Adrenal gland (tissue), 9 donors: ENCODE measurements at regions not wholly inside any gene's neighbourhood (a gene's known extent, or its start where the extent isn't known, plus 50 kb on each side); places are given as distances from the start of the nearest gene placed in this dataset.

Experiments
- DNase-seq, 7 donors: peaks; one replicate each; pipeline ENCODE4 v3.0.0-alpha.2; 2019 to 2020
- H3K27ac ChIP-seq, 5 donors: fragments of 200-600 bp; sonication (generic) in 4 of 5; 1 replicate in 3 of 5; 2 replicates in 2 of 5; pipeline versions ENCODE4 v1.5.1 to v1.8.0; 2016 to 2020; ENCODE audit warnings: mild to moderate bottlenecking in 1 of 5
- H3K27me3 ChIP-seq: fragments of 200-600 bp; 2 replicates; pipeline ENCODE4 v1.8.0; 2021
- H3K36me3 ChIP-seq, 2 donors: fragments of 200-600 bp; replicated peaks in 1 of 2; 1 replicate in 1 of 2; 2 replicates in 1 of 2; pipeline versions ENCODE4 v1.5.1 to v1.8.0; 2018 to 2022
- H3K4me1 ChIP-seq, 2 donors: fragments of 200-600 bp; replicated peaks in 1 of 2; 1 replicate in 1 of 2; 2 replicates in 1 of 2; pipeline versions ENCODE4 v1.5.1 to v1.8.0; 2018 to 2021
- H3K4me3 ChIP-seq, 4 donors: fragments of 200-600 bp; sonication (generic) in 3 of 4; one replicate each; pipeline ENCODE4 v1.5.1; 2016 to 2018
- H3K9me3 ChIP-seq, 3 donors: fragments of 200-600 bp; sonication (generic) in 1 of 3; replicated peaks in 1 of 3; 1 replicate in 2 of 3; 2 replicates in 1 of 3; pipeline versions ENCODE4 v1.5.1 to v1.8.0; 2016 to 2021
- POLR2A ChIP-seq, 2 donors: fragments of 450-650 bp; IDR thresholded peaks; one replicate each; pipeline ENCODE4 v1.6.1; 2017; ENCODE audit warnings: antibody characterized with exemption in 2 of 2, mild to moderate bottlenecking in 2 of 2, moderate library complexity in 1 of 2
- WGBS, 4 donors: extraction: QIAGEN DNeasy Blood & Tissue Kit in 2 of 4; methylation state at CpG; one replicate each; pipeline versions ENCODE4 v1.1.5 to v1.1.7; 2013 to 2017; 5-methylcytosine and 5-hydroxymethylcytosine counted together
- intact Hi-C, 2 donors: fragments of 100-400 bp; cut with DNase I; formaldehyde crosslinking; loops; one replicate each; pipeline versions ENCODE4 v1.14.1 to v1.15.0; 2022 to 2023
- TF ChIP-seq, protein P1 (sequence below), 6 experiments: fragments of 450-650 bp in 4 of 6; fragments of 200-600 bp in 2 of 6; sonication (generic) in 1 of 6; IDR thresholded peaks; 1 replicate in 5 of 6; 2 replicates in 1 of 6; pipeline versions ENCODE4 v1.5.1 to v1.8.0; 2016 to 2021; ENCODE audit warnings: antibody characterized with exemption in 6 of 6, mild to moderate bottlenecking in 2 of 6, moderate library complexity in 1 of 6
- donor health status: healthy with polysubstance abuse.
- donor health status: Bipolar disorder and iron deficiency.
- donor health status: DM: yes; HTN: yes; CAD: no.
- donor health status: DM: no; HTN: no; CAD: no.
- donor health status: DM: no; HTN: no; CAD: no.

DNA sequence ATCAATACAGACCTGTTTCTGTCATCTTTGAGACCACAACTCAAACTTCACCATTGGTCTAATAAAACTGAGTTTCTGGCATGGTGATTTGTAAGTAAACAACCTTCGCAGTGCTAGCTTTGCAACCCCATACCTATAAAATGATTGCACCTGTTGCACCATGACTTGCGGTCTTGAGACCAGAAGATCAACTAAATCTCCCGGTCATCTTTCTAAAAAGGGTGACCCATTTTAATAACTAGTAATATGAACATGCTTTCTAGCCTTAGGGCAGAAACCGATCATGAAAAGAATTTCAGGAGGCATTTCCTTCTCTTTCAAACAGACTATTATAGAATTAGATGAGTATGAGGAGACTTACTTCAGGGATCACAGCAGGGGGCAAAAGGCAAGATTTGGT lies 151.9 kb upstream of the ZNF385D start:
- intact Hi-C loops, result no loop called here
- no peaks in the 10 kb centered on the region for H3K9me3 ChIP-seq
- no peaks in the 10 kb centered on the region for H3K4me1 ChIP-seq
- H3K4me3 ChIP-seq, result no peak overlapping the region
- H3K27ac ChIP-seq, result no peak overlapping the region
- 92 to 98% (median 95%) methylated on average over 4 of the region's 4 CpGs for WGBS, 4 donors
- no peak for TF ChIP-seq POLR2A (IDR thresholded peaks at IDR 0.05)
- TF ChIP-seq, protein P1, sequence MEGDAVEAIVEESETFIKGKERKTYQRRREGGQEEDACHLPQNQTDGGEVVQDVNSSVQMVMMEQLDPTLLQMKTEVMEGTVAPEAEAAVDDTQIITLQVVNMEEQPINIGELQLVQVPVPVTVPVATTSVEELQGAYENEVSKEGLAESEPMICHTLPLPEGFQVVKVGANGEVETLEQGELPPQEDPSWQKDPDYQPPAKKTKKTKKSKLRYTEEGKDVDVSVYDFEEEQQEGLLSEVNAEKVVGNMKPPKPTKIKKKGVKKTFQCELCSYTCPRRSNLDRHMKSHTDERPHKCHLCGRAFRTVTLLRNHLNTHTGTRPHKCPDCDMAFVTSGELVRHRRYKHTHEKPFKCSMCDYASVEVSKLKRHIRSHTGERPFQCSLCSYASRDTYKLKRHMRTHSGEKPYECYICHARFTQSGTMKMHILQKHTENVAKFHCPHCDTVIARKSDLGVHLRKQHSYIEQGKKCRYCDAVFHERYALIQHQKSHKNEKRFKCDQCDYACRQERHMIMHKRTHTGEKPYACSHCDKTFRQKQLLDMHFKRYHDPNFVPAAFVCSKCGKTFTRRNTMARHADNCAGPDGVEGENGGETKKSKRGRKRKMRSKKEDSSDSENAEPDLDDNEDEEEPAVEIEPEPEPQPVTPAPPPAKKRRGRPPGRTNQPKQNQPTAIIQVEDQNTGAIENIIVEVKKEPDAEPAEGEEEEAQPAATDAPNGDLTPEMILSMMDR (IDR thresholded peaks at IDR 0.05), result no peak
- no peak for DNase-seq
- H3K27me3 ChIP-seq, result no peaks in the 10 kb centered on the region
- H3K36me3 ChIP-seq, result no peaks in the 10 kb centered on the region

DNA sequence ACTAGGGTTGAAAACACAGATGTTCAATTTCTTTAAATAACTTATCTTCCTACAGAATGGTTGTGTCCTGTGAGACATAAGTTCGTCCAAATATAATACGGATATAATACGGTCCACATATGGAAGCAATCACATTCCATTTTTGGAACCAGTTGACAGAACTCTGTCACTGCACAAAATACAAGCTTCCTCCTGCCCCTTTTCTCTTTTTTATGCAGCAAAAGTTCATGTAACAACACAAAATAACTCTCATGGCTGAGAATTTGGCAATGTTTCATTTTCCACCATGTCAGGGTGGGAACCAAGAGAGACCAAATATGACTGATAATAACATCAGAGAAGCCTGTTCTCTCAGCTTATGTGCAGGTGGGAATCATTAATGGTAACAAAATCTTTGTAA lies 158.1 kb upstream of the ZNF385D start:
- TF ChIP-seq POLR2A (IDR thresholded peaks at IDR 0.05), result no peak
- DNase-seq, result no peak
- Histone ChIP-seq H3K4me1 (no peaks in the 10 kb centered on the region), H3K27ac (no peak overlapping the region), H3K4me3 (no peak overlapping the region), H3K9me3 (peaks cover 0 to 4% (median 0%) of the 10 kb centered on the region in 3 donors), H3K27me3 (no peaks in the 10 kb centered on the region), H3K36me3 (no peaks in the 10 kb centered on the region)
- intact Hi-C loops, result no loop called here
- 49 to 80% (median 73%) methylated on average over 3 of the region's 3 CpGs for WGBS, 4 donors

DNA sequence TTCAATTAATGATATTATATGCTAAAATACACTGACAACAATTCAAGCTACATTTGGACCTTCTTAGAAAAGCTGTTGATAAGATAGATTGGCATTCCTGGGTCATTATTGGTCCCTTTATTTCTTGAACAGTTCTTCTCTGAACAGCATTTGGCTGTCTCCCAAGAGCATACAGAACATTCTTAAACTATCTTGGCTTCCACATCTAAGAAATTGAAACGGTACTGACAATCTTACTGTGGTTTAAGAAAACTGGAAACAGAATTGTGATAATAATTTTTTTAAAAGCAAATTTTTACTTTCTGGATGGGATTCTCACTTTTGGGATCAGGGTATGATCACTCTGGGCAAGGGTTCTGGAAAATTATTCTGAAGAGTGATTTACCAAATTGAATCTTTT lies 161.7 kb upstream of the ZNF385D start:
- no peak for DNase-seq
- H3K36me3 ChIP-seq, result no peaks in the 10 kb centered on the region
- H3K9me3 ChIP-seq, result peaks cover 0 to 4% (median 0%) of the 10 kb centered on the region in 3 donors
- no peak overlapping the region for H3K27ac ChIP-seq
- intact Hi-C loops, result no loop called here
- 5 to 16% (median 6%) methylated on average over 1 of the region's 1 CpG for WGBS, 4 donors
- H3K4me3 ChIP-seq, result no peak overlapping the region
- TF ChIP-seq POLR2A (IDR thresholded peaks at IDR 0.05), result no peak
- TF ChIP-seq, protein P1 (IDR thresholded peaks at IDR 0.05), result no peak
- no peaks in the 10 kb centered on the region for H3K27me3 ChIP-seq
- H3K4me1 ChIP-seq, result no peaks in the 10 kb centered on the region

DNA sequence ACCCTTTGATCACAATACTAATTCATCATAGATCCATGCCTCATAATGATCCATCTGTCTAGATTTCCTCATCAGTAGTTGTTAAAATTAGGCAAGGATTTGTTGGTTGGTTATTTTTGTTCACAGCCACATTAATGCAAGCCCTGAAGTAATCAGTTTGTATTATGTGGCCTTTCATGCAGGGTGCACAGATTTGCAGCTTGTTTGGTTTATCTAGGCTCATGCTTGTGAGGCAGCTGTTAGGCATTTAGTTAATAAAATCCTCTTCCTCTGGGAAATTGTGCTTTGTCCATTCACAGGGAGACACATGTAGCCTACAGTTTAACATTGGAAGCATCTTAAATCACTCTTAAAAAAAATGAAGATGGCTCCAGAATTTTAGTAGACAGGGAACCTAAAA lies 162.8 kb upstream of the ZNF385D start:
- peaks cover 0 to 4% (median 0%) of the 10 kb centered on the region in 3 donors for H3K9me3 ChIP-seq
- intact Hi-C loops, result no loop called here
- H3K27ac ChIP-seq, result no peak overlapping the region
- TF ChIP-seq POLR2A (IDR thresholded peaks at IDR 0.05), result no peak
- TF ChIP-seq, protein P1 (IDR thresholded peaks at IDR 0.05), result no peak
- H3K4me1 ChIP-seq, result peaks cover 0 to 8% of the 10 kb centered on the region in 2 donors
- H3K27me3 ChIP-seq, result no peaks in the 10 kb centered on the region
- H3K4me3 ChIP-seq, result no peak overlapping the region
- H3K36me3 ChIP-seq, result no peaks in the 10 kb centered on the region
- DNase-seq, result no peak

DNA sequence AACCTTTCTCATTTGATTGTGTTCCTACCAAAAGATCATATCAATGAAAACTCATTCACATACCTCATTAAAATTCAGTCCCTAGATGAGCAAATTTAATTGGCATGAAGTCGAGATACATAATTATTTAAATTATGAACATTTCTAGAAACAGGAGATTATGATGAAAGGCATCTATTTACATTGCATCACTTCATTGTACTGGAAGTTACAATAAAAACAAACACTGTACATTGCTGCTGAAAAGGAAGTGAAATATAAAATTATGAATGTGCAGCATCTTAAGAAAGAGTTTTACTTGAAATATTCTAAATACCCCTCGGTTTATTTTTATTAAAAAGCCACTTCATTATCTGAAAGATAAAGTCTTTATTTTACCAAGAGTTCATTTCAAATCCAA lies 163.4 kb upstream of the ZNF385D start:
- H3K27me3 ChIP-seq, result no peaks in the 10 kb centered on the region
- peaks cover 0 to 4% (median 0%) of the 10 kb centered on the region in 3 donors for H3K9me3 ChIP-seq
- peaks cover 0 to 15% of the 10 kb centered on the region in 2 donors for H3K4me1 ChIP-seq
- no peak overlapping the region for H3K4me3 ChIP-seq
- TF ChIP-seq, protein P1 (IDR thresholded peaks at IDR 0.05), result no peak
- TF ChIP-seq POLR2A (IDR thresholded peaks at IDR 0.05), result no peak
- H3K27ac ChIP-seq, result no peak overlapping the region
- 46 to 52% (median 47%) methylated on average over 2 of the region's 2 CpGs for WGBS, 4 donors
- DNase-seq, result no peak
- H3K36me3 ChIP-seq, result no peaks in the 10 kb centered on the region
- intact Hi-C loops, result no loop called here
